Neural crest cell (in vitro differentiated cells): ENCODE measurements at regions not wholly inside any gene's neighbourhood (a gene's known extent, or its start where the extent isn't known, plus 50 kb on each side); places are given as distances from the start of the nearest gene placed in this dataset.

Experiments
- DNase-seq: peaks from one replicate; pipeline ENCODE4 v3.0.0; 2021; ENCODE audit warnings: low read depth, mixed read lengths, low spot score
- H3K27ac Mint-ChIP-seq: one replicate; pipeline ENCODE4 v1.8.0; 2021; ENCODE audit warnings: mild to moderate bottlenecking, mixed read lengths; ENCODE audit not compliant: unreplicated experiment
- H3K27me3 Mint-ChIP-seq: 2 replicates; pipeline ENCODE4 v1.8.0; 2021; ENCODE audit warnings: low read depth, mild to moderate bottlenecking, mixed read lengths
- H3K36me3 Mint-ChIP-seq: 2 replicates; pipeline ENCODE4 v1.8.0; 2021; ENCODE audit warnings: low read depth, mild to moderate bottlenecking, mixed read lengths
- H3K4me1 Mint-ChIP-seq: 2 replicates; pipeline ENCODE4 v1.8.0; 2021; ENCODE audit warnings: mixed read lengths
- H3K4me3 Mint-ChIP-seq: one replicate; pipeline ENCODE4 v1.8.0; 2021; ENCODE audit warnings: mild to moderate bottlenecking, mixed read lengths
- H3K9me3 Mint-ChIP-seq: 2 replicates; pipeline ENCODE4 v1.8.0; 2021; ENCODE audit warnings: mixed read lengths
- CTCF ChIP-seq: fragments of 200-600 bp; sonication (generic); conservative IDR thresholded peaks from 2 replicates; pipeline ENCODE4 v1.5.0; 2021; ENCODE audit warnings: antibody characterized with exemption, mild to moderate bottlenecking

GRCh38 chr2:60268661-60269060 lies 284.8 kb downstream of the BCL11A start:
- no peak overlapping the region for H3K27ac Mint-ChIP-seq
- H3K36me3 Mint-ChIP-seq = peaks cover 2% of the 10 kb centered on the region
- H3K4me1 Mint-ChIP-seq = peaks cover 12% of the 10 kb centered on the region
- H3K27me3 Mint-ChIP-seq = no peaks in the 10 kb centered on the region
- no peak overlapping the region for H3K4me3 Mint-ChIP-seq
- H3K9me3 Mint-ChIP-seq = peaks cover 16% of the 10 kb centered on the region
- no peak for DNase-seq
- TF ChIP-seq CTCF = no peak

GRCh38 chr2:60268032-60268431 lies 285.4 kb downstream of the BCL11A start:
- no peak for DNase-seq
- H3K27ac Mint-ChIP-seq = no peak overlapping the region
- no peak for TF ChIP-seq CTCF
- H3K4me3 Mint-ChIP-seq = no peak overlapping the region
- H3K36me3 Mint-ChIP-seq = no peaks in the 10 kb centered on the region
- H3K9me3 Mint-ChIP-seq = peaks cover 14% of the 10 kb centered on the region
- H3K27me3 Mint-ChIP-seq = no peaks in the 10 kb centered on the region
- peaks cover 13% of the 10 kb centered on the region for H3K4me1 Mint-ChIP-seq

- peaks cover 11% of the 10 kb centered on the region for H3K9me3 Mint-ChIP-seq
- no peak overlapping the region for H3K27ac Mint-ChIP-seq
- peaks cover 13% of the 10 kb centered on the region for H3K4me1 Mint-ChIP-seq
- no peak for TF ChIP-seq CTCF
- no peaks in the 10 kb centered on the region for H3K36me3 Mint-ChIP-seq
- DNase-seq = no peak
- H3K4me3 Mint-ChIP-seq = no peak overlapping the region
- H3K27me3 Mint-ChIP-seq = no peaks in the 10 kb centered on the region
Observed at GRCh38 chr2:60267122-60267521, 286.3 kb downstream of the BCL11A start.

- Mint-ChIP-seq H3K4me1 (peaks cover 7% of the 10 kb centered on the region), H3K9me3 (peaks cover 11% of the 10 kb centered on the region), H3K36me3 (no peaks in the 10 kb centered on the region)
Observed at GRCh38 chr2:60262178-60262577, 291.3 kb downstream of the BCL11A start.

GRCh38 chr2:60260639-60261296 lies 292.7 kb downstream of the BCL11A start:
- DNase-seq = no peak
- H3K4me1 Mint-ChIP-seq = peaks cover 7% of the 10 kb centered on the region

More at GRCh38 chr2:60262178-60262577, 291.3 kb downstream of the BCL11A start:
- TF ChIP-seq CTCF = no peak
- no peaks in the 10 kb centered on the region for H3K27me3 Mint-ChIP-seq
- H3K27ac Mint-ChIP-seq = no peak overlapping the region
- DNase-seq = no peak
- no peak overlapping the region for H3K4me3 Mint-ChIP-seq

More at GRCh38 chr2:60260639-60261296, 292.7 kb downstream of the BCL11A start:
- H3K27me3 Mint-ChIP-seq = no peaks in the 10 kb centered on the region
- no peak overlapping the region for H3K4me3 Mint-ChIP-seq
- no peaks in the 10 kb centered on the region for H3K36me3 Mint-ChIP-seq
- TF ChIP-seq CTCF = no peak
- H3K9me3 Mint-ChIP-seq = peaks cover 8% of the 10 kb centered on the region
- H3K27ac Mint-ChIP-seq = no peak overlapping the region
